Daoy (cell line): ENCODE measurements at regions not wholly inside any gene's neighbourhood (a gene's known extent, or its start where the extent isn't known, plus 50 kb on each side); places are given as distances from the start of the nearest gene placed in this dataset.
"Not testable (repeated sequence)": the region's sequence is repeated elsewhere in the genome, so short reads cannot be mapped to it uniquely, and the experiment has no call there.

ENCODE experiments used
- DNase-seq: peaks from one replicate; pipeline ENCODE4 v3.0.0-alpha.2; 2015; ENCODE audit warnings: low read depth

DNA sequence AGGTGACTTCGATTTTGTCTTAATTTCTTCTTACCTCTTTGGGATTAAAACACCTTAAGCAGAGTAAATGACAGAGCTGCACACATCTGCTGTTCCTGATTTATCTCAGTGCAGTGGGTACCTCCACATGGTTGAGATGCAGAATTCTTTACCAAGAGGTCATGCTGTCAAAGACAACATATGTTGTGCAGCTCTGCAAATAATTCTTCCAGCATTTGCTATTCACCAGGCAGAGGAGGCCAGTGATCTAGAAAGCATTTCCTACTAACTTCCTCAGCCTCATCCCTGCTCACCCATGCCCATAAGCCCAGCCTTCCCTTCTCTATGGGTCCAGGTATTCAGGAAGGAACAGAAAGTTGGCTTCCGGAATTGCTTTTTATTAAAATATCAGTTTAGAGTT is 109.3 kb downstream of the THBS2 start:
- no peak for DNase-seq

DNA sequence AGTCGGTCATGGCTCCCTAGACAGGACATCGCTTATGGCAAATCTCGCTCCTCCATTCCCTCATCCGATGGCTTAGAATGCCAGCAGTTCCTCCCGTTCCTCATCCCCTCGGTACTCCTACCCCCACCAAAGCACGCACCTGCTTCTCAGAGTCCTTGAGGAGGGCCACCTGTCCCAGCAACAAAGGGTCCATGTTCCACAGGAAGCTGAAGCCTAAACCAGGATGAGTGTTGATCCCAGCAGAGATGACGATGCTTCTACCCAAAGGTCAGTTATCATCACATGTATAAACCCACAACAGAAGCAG is 111.2 kb downstream of the THBS2 start:
- DNase-seq: no peak

DNA sequence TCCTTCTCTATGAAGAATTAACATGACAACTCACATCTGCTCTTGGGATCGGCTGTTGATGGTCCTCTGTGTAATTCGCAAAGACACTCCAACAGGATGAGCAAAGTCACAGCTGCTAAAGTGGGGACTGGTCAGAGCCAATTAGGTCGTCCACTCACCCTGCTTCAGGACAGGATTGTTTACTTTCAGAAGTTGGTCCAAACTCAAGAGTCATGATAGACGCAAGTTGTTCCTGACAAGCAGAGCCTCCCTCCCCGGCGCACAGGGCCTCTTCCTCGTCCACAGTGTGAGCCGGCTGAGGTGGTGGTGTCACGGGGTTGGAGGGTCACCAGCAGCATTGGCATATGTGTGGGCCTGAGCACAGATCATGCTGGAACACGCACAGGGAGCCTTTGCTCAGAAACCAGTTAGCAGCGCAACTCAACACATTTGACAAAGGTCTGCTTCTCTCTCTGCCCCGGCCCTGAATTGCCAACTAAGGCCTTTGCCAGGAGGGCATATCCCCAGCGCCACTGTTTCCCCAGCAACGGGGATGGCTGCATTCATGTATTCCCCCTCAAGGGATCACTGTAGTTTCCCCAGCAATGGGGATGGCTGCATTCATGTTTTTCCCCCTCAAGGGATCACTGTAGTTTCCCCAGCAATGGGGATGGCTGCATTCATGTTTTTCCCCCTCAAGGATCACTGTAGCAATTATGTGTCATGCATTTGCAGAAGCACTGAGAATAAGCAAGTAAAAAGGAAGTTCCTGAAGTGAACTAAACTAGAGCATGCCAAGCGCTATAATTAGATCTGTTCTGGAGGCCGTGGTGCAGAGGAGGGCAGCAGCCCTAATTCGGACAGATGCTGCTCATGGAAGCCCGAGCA is 111.7 kb downstream of the THBS2 start:
- no peak for DNase-seq

DNA sequence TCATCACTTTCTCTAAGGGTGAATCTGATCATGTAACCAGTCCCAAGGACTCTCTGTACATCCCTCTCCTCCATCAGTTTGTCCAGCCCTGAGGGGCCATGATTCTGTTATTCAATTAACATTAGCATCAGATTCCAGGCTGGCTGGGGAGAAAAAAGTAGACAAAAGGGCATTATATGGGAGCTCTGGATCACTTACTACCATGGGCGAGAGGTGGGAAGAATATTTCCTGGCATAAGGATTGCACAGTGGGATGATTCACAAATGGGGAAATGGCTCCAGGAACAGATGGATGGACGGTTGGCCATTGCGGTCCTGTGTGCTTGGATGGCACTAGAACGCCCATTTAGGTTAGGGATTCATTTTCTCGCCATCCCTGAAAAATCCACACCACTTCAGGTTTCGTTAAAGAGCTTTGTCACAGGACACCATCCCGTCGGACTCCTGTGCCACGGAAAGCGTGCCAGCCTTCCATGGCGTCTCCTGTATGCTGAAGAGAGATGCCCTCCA is 112.6 kb downstream of the THBS2 start:
- no peak for DNase-seq

DNA sequence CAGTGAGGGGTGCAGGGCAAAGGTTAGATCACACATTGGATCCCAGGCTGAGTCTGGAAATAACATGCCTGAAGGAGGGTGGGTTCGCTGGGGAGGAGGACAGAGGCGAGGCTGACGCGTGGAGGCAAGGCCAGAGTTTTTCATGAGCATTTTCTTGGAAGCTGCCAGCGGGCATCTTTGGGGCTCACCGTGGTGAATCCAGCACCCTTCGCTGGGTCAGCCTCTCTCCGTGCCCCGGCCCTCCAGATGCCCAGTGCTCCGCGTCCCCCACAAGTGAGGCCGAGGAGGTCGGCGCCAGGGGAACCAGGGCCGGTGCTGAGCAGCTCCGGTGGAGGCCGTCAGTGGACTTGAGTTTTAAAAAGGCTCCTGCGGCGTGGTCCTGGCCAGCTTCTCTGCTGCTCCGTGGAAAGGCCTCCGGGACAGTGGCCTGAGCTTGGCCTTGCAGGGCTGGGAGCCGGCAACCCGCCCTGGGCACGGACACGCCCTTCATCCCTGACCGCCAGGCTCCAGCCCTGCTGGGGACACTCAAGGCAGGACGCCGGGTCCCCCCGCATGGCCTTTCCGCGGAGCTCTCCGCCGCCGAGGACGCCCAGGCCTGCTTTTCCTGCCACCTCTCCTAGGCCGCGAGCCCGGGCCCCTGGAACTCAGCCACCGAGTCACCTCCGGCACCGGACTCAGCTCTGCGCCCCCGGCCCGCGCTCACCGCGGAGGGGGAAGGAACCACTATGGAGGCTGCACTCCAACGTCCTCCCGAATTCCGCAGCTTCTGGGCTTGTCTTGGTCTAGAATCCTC is 114.3 kb downstream of the THBS2 start:
- DNase-seq: no peak

DNA sequence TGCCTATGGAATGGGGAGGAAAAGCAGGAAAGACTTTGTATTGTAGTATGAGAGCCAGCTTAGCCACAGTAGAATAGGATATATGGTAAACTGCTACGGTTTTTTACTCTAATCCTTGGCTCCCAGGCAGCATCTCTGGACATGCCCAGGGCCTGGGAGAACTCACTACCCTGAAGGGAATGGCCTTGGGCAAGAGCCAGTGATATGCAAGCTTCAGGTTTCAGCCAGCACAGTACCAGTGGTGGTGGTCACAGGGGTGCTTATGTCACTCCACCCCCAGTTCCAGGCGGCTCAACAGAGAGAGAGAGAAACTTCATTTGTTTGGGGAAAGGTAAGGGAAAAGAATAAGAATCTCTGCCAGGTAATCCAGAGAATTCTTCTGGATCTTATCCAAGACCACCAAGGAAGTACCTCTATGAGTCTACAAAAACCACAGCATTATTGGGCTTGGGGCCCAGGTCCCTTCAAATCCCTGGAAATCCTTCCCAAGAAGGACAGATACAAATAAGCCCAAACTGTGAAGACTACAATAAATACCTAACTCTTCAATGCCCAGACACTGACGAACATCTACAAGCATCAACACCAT is 121.2 kb downstream of the THBS2 start:
- DNase-seq: no peak

DNA sequence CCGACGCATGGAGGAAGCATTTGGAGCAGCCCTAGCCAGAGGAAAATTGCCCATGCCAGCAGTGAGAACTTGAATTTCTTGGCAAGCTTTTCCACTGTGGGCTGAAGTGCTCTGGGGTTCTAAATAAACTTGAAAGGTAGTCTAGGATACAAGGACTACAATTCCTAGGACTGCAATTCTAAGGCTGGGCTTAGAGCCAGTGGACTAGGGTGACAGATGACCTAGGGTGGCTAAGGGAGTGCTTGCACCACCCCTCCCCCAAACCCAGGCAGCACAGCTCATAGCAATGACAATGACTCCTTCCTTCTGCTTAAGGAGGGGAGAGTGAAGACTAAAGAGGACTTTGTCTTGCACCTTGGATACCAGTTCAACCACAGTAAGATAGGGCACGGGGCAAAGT is 122.3 kb downstream of the THBS2 start:
- DNase-seq: no peak

DNA sequence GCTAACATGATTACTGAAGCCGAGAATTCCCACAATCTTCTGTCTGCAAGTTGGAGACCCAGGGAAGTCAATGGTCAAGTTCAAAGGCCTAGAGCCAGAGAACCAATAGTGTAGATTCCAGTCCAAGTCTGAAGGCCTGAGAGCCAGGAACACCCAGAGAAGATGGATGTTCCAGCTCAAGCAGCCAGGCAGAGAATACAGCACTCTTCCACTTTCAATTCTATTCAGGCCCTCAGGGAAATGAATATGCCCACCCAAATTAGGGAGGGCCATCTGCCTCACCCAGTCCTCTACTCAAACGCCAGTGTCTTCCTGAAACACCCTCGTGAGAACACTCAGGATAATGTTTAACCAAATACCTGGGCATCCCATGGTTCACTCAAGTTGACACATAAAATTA is 123.5 kb downstream of the THBS2 start:
- DNase-seq: no peak

DNA sequence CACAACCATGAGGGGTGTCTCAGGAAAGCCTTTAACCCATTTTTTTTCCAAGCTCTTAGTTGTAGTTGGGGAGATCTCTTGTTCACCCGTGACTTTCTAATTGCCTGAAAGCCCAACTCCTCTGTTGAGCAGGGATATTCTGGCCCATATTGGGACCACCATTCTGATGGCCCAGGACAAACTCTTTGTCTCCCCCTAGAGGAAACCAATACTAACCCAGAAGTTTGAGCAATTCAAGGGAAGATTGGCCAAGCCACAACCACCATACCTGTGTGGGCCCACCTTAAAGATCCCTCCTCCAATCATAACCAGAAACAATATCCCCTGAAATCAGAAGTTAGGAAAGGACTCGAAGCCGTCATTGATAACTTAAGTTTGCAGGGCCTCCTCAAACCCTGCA is 132.6 kb downstream of the THBS2 start:
- no peak for DNase-seq

DNA sequence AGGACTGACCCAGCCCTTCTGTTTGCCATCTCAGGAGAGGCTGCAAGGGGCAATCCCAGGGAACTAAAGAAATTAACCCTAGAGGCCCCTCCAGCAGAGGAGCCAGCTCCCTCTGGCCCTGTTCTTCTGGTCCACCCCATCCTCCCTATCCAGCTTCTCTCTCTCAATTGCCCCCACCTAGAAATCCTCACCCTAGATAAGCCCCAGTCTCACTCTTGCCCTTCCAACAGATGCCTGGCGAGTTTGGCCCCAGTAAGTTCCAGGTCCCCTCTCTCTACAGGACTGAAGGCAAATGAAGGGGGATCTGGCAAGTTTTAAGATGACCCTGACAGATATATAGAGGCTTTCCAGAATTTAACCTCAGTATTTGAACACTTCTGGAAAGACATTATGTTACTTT is 134.0 kb downstream of the THBS2 start:
- no peak for DNase-seq

DNA sequence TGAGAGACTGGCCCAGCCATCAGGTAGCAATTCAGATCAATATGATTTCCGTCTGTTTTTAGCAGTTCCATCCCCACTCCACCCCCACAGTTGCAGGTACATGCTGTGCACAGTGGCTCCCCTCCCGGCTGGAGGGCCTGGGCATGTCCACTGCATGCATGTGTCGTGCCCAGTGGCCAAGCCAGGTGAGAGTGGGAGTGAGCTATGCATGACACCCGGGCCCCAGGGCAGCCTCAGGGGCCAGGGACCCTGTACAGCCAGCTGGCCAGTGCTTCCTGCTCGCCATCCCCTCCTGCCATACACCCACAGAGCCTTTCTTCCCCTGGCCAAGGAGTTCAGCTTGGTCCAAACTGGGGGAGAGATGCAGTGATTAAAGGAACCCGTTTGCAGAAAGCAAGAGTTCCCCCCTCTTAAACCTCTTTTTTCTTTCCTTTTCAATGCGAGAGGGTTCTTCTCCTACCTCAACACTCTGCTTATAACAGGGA is 135.3 kb downstream of the THBS2 start:
- DNase-seq: no peak

DNA sequence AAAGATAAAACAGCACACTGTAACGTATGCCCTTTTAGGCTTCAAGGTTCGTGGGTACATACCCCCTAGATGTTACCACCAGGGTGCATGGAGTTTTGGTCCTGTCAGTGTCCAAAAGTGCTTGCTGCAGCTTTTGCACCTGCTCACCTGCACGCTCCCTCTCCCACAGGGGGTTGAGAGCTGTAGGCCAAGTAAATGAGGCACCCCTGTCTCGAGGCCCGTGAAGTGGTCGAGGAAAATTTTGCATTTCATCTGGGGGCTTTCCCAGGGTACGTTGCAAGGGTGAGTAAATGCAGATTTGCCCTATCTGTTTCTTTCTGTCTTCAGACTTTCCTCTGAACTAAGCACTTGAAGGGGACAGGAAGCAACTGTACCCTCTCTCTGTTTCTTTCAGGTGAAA is 136.0 kb downstream of the THBS2 start:
- DNase-seq: no peak

DNA sequence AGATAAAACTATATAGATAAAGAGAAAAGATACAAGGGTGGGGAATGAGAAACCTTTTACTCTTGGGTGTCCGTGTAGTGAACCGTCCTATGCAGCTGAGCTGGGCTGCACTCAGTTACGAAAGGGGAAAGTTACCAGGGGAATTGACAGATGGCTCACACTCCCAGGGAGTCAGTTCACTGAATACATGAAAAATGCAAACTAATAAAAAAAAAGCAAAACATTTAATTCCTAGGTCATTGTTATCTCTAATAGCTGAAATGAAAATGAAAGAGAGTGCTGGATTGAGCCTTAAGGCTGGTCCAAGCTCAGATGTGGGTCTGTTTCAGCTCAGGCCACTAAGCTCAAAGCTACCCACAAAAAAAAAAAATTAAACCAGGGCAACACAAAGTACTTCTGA is 138.0 kb downstream of the THBS2 start:
- DNase-seq: no peak

DNA sequence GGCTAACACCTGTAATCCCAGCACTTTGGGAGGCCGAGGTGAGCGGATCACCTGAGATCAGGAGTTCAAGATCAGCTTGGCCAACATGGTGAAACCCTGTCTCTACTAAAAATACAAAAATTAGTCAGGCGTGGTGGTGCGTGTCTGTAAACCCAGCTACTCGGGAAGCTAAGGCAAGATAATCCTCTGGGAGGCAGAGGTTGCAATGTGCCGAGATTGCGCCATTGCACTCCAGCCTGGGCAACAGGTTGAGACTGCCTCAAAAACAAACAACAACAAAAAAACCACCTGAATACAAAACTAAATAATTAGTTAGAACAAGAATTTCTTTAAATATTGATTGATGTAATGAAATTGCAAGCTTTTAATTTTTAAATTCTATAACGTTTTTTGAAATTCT is 139.0 kb downstream of the THBS2 start:
- not testable (repeated sequence) for DNase-seq

DNA sequence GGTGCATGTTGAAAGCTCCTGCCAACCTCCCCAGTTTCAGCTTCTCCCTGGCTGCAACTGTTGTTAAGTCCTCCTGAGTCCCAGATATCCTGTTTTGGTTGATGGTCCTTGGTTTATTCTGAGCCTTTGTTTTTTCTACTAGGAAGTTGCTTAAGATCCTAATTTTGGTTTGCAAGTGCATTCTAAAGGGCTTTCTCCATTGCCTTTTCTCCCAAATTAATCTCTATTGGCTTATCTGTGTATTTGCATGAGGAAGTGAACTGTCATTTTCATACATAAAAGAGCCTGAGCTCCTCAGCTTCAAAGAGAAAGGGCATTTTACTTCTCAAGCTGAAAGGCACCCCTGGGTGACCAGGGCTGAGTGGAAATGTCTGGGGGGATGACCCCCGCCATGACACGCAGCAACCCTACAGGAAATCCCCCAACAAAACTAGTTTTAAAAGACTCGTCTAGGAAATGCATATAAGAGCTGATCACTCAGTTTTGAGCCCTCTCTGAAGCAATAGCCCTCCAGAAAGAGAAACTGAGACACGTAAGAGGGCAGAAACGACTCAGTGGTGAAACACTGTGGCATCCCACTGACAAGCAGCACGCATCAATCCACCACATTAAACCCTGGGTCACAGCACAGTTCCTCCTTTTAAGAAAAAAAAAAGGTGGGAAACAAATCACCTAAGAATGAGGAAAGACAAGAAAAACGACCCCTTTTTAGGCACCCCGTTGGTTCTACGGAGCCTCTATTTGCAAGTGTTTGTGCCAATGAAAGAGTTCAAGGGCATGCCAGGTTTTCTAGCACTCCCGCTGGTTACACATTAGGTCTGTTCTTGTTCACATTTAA is 140.9 kb downstream of the THBS2 start:
- DNase-seq: no peak

DNA sequence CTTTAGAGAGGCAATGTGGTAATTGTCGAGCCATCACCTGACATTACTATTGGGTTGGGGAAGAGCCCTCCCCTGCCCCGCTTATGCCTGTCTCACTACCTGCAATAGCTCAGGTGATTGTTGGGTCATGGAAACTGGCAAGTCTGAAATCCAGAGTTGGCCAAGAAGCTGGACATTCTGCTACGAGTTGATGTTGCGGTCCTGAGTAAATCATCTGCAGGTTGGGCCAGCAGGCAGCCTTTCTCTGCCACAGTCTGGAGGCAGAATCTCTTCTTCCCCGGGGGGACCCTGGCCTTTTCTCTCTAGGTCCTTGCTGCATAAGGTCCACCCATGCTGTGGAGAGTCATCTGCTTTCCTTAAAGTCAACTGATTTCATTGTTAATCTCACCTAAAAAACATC is 142.4 kb downstream of the THBS2 start:
- DNase-seq: no peak

DNA sequence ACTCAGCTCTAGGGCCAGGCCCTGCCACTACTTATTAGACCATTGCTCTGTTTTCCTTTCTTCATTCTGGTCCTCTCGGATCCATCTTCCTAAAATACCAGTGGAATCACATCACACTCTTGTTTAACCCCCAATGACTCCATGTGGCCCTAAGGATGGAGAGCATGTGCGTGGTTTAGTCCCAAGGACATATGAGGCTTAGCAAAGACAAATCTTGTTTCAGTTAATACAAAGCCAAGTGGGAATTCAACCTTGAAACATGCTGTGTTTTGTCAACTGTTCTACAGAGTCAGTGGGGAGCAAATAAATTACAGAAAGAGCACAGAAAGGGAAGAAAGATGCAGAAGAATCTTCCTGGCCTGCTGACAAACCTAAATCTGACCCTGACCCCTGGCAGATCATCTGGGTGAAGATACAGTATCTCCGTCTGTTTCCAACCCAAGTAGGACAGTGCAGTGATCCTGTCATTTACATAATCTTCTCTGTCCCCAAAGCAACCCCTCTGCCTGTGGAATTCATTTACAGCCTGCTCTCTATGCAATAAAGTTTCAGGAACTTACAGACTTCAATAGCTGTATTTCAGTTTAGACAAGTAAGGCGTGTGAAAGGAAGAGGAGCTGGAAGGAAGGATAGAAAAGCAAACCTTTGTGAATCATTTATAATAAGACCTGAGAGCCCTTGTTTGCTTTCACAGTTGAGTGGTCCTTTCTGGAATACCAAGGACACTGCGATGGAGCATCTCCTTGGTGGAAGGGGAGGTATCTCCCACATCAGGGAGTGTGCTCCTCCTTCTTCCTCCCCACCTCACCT is 144.0 kb downstream of the THBS2 start:
- DNase-seq: no peak

DNA sequence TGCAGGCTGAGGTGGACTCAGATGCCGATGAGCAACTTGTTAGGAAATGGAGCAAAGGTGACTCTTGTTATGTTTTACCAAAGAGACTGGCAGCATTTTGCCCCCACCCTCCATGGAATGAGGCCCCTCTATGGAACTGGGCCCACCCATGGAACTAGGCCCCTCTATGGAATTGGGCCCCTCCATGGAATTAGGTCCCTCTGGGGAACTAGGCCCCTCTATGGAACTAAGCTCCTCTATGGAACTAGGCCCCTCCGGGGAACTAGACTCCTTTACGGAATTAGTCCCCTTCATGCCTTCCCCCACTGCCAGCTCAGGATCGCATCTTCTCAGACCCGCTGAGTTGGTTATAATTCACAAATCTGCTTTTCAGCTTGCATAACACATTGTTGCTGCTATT is 144.9 kb downstream of the THBS2 start:
- no peak for DNase-seq

DNA sequence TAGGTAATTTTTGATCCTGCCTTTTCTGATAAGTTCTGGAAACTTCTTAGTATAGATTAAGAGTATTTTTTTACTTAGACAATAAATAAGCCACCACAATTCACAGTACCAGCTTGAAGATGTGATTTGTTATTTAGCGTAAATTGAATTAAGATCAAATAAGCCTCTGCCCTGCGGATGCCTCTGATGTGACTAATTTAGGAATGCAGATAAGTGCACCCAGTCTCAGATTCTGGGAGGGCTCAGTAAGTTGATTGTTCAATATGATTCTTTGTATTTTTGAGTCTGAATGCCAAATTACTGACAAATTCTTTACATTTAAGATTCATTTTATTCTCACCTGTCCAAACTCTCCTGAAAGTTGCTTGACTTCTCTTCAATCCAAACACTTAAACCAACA is 147.5 kb downstream of the THBS2 start:
- DNase-seq: no peak

DNA sequence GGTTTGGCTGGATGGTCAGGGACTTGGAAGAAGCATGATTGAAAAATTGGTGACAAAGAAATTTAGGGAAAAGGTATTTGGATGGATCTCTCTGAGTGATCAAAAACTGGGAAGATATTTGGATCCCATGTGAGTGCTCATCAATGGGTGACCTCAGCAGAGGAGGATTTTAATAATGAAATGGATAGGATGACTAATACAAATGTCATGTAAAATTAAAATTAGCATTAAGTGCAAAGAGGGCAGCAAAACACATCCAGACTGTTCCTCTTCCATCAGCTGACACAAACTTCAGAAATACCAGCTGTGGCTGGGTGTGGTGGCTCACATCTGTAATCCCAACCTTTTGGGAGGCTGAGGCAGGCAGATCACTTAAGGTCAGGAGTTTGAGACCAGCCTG is 151.7 kb downstream of the THBS2 start:
- DNase-seq: no peak
